GM19395 (cell line): ENCODE measurements at regions not wholly inside any gene's neighbourhood (a gene's known extent, or its start where the extent isn't known, plus 50 kb on each side); places are given as distances from the start of the nearest gene placed in this dataset.
"Not testable (repeated sequence)": the region's sequence is repeated elsewhere in the genome, so short reads cannot be mapped to it uniquely, and the experiment has no call there.

Experiments used
- ATAC-seq: cut with Tn5 transposase; IDR thresholded peaks from one replicate; pipeline ENCODE4 v1.9.1; 2021; ENCODE audit warnings: mild to moderate bottlenecking, moderate library complexity; ENCODE audit not compliant: unreplicated experiment

GRCh38 chr2:66111706-66112105 lies 323.2 kb upstream of the MEIS1 start:
- no peak for ATAC-seq

- no peak for ATAC-seq
Observed at GRCh38 chr2:66110608-66111007, 324.3 kb upstream of the MEIS1 start.

- no peak for ATAC-seq
Observed at GRCh38 chr2:66110086-66110485, 324.8 kb upstream of the MEIS1 start.

- ATAC-seq, result no peak
Observed at GRCh38 chr2:66109419-66109818, 325.5 kb upstream of the MEIS1 start.

GRCh38 chr2:66105066-66105753 lies 329.7 kb upstream of the MEIS1 start:
- no peak for ATAC-seq

GRCh38 chr2:66103581-66103980 lies 331.3 kb upstream of the MEIS1 start:
- no peak for ATAC-seq

GRCh38 chr2:66101206-66101605 lies 333.7 kb upstream of the MEIS1 start:
- ATAC-seq, result no peak

- ATAC-seq, result no peak
Observed at GRCh38 chr2:66095820-66096345, 339.0 kb upstream of the MEIS1 start.

GRCh38 chr2:66094689-66095088 lies 340.2 kb upstream of the MEIS1 start:
- ATAC-seq, result not testable (repeated sequence)

- ATAC-seq, result no peak
Observed at GRCh38 chr2:66093371-66093770, 341.6 kb upstream of the MEIS1 start.

- no peak for ATAC-seq
Observed at GRCh38 chr2:66084948-66085590, 349.9 kb upstream of the MEIS1 start.

GRCh38 chr2:66082581-66082980 lies 352.3 kb upstream of the MEIS1 start:
- no peak for ATAC-seq

- ATAC-seq, result no peak
Observed at GRCh38 chr2:66080127-66080526, 354.8 kb upstream of the MEIS1 start.

- no peak for ATAC-seq
Observed at GRCh38 chr2:66073172-66073571, 361.8 kb upstream of the MEIS1 start.

GRCh38 chr2:66070721-66071602 lies 364.0 kb upstream of the MEIS1 start:
- ATAC-seq, result no peak

- ATAC-seq, result no peak
Observed at GRCh38 chr2:66069937-66070720, 364.8 kb upstream of the MEIS1 start.

- no peak for ATAC-seq
Observed at GRCh38 chr2:66066032-66066431, 368.9 kb upstream of the MEIS1 start.

GRCh38 chr2:66059332-66059731 lies 375.6 kb upstream of the MEIS1 start:
- ATAC-seq, result no peak

- no peak for ATAC-seq
Observed at GRCh38 chr2:66058675-66059074, 376.2 kb upstream of the MEIS1 start.

- ATAC-seq, result no peak
Observed at GRCh38 chr2:66057844-66058243, 377.1 kb upstream of the MEIS1 start.

- no peak for ATAC-seq
Observed at GRCh38 chr2:66050392-66050791, 384.5 kb upstream of the MEIS1 start.
